ENCODE measurements at regions not wholly inside any gene's neighbourhood (a gene's known extent, or its start where the extent isn't known, plus 50 kb on each side); places are given as distances from the start of the nearest gene placed in this dataset.

- TF ChIP-seq CTCF (conservative IDR thresholded peaks at IDR 0.05; ENCODE audit: low read depth, low read length) (no peak), EZH2 (IDR thresholded peaks at IDR 0.05; ENCODE audit: borderline replicate concordance, low read depth, low read length, poor library complexity, severe bottlenecking) (no peak)
Measured at GRCh38 chr7:9657257-9657656, 1223.8 kb downstream of the NXPH1 start.
